Panc1 (cell line): ENCODE measurements at regions not wholly inside any gene's neighbourhood (a gene's known extent, or its start where the extent isn't known, plus 50 kb on each side); places are given as distances from the start of the nearest gene placed in this dataset.
"Not testable (repeated sequence)": the region's sequence is repeated elsewhere in the genome, so short reads cannot be mapped to it uniquely, and the experiment has no call there.

Experiments
- POLR2AphosphoS5 ChIP-seq: IDR thresholded peaks from 2 replicates; pipeline ENCODE4 v1.6.1; 2012; ENCODE audit warnings: mild to moderate bottlenecking, low read depth, low read length, moderate library complexity
- SIN3A ChIP-seq: IDR thresholded peaks from 2 replicates; pipeline ENCODE4 v1.6.1; 2012; ENCODE audit warnings: low read depth, mild to moderate bottlenecking, low read length, moderate library complexity, borderline replicate concordance; ENCODE audit not compliant: insufficient read depth
- TF ChIP-seq, protein P1 (sequence below): fragments of 450-650 bp; IDR thresholded peaks from 2 replicates; pipeline ENCODE4 v1.5.1; 2017; ENCODE audit warnings: mild to moderate bottlenecking

- not testable (repeated sequence) for TF ChIP-seq POLR2AphosphoS5, SIN3A
- TF ChIP-seq, protein P1, sequence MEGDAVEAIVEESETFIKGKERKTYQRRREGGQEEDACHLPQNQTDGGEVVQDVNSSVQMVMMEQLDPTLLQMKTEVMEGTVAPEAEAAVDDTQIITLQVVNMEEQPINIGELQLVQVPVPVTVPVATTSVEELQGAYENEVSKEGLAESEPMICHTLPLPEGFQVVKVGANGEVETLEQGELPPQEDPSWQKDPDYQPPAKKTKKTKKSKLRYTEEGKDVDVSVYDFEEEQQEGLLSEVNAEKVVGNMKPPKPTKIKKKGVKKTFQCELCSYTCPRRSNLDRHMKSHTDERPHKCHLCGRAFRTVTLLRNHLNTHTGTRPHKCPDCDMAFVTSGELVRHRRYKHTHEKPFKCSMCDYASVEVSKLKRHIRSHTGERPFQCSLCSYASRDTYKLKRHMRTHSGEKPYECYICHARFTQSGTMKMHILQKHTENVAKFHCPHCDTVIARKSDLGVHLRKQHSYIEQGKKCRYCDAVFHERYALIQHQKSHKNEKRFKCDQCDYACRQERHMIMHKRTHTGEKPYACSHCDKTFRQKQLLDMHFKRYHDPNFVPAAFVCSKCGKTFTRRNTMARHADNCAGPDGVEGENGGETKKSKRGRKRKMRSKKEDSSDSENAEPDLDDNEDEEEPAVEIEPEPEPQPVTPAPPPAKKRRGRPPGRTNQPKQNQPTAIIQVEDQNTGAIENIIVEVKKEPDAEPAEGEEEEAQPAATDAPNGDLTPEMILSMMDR, result not testable (repeated sequence)
Observed at GRCh38 chr1:83457281-83457680, 541.7 kb downstream of the TTLL7 start.
